NT2/D1 (cell line): ENCODE measurements at regions not wholly inside any gene's neighbourhood (a gene's known extent, or its start where the extent isn't known, plus 50 kb on each side); places are given as distances from the start of the nearest gene placed in this dataset.
A peak's percentile ranks its signal among the peaks of the same experiment; 100 is the strongest.

Experiments
- DNase-seq: peaks from one replicate; pipeline ENCODE4 v3.0.0-alpha.2; 2011; ENCODE audit warnings: low read depth, low spot score
- H3K27me3 ChIP-seq: 2 replicates; pipeline ENCODE4 v1.6.0; 2011; ENCODE audit warnings: mild to moderate bottlenecking; ENCODE audit not compliant: insufficient read length, insufficient read depth
- H3K36me3 ChIP-seq: 2 replicates; pipeline ENCODE4 v1.6.1; 2011; ENCODE audit warnings: mild to moderate bottlenecking, low read length, mixed read lengths; ENCODE audit not compliant: insufficient read depth, insufficient read length
- H3K4me1 ChIP-seq: 2 replicates; pipeline ENCODE4 v1.5.1; 2011; ENCODE audit not compliant: insufficient read depth, insufficient read length
- H3K4me3 ChIP-seq: 2 replicates; pipeline ENCODE4 v1.5.1; 2011; ENCODE audit warnings: low read depth; ENCODE audit not compliant: insufficient read length
- H3K9ac ChIP-seq: 2 replicates; pipeline ENCODE4 v1.6.0; 2011; ENCODE audit warnings: low read depth; ENCODE audit not compliant: insufficient read length
- H3K9me3 ChIP-seq: 2 replicates; pipeline ENCODE4 v1.5.1; 2011; ENCODE audit warnings: mild to moderate bottlenecking, low read length; ENCODE audit not compliant: insufficient read depth
- SUZ12 ChIP-seq: IDR thresholded peaks from 2 replicates; pipeline ENCODE4 v1.6.1; 2011; ENCODE audit not compliant: insufficient read length, insufficient read depth; ENCODE audit errors: extremely low read depth
- YY1 ChIP-seq: IDR thresholded peaks from 2 replicates; pipeline ENCODE4 v1.6.1; 2011; ENCODE audit not compliant: insufficient read length, insufficient read depth
- ZNF274 ChIP-seq: IDR thresholded peaks from 2 replicates; pipeline ENCODE4 v1.6.1; 2011; ENCODE audit warnings: mild to moderate bottlenecking, low read depth, low read length

DNA sequence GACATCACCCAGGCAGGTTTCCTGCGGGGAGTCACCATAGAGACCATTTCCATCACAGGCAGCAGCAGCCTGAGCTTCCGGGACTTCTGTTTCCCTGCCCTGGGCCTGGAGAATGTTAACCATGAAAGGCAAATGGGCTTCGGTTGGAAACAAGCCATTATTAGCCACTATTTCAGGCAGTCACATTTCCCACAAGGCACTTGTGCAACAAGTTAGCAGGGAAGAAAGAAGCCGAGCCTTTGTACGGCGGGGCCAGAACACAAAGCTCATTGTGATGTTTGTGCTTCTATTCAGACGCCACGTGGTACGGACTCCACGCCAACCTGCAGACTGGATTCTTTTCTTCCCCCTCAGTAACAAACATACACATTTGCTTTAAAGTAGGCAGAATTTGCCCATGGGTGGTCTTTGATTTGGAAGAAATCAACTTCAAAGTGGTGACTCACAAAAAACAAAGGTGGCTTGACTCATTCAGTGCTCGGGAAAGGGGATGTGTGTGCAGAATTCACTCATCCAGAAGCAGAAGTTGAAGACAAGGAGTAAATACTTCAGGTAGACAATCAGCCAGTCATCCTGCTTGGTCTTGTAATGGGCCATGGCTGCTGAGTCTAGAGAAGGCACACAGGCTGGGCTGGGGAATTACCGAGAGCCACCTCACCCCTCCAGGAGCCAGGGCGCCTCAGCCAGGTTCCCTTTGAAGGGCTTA, 154.2 kb upstream of the PRMT8 start:
- peak; percentile 84 for DNase-seq
- no peak overlapping the region for H3K4me3 ChIP-seq
- peaks cover 13% of the 10 kb centered on the region; the same call in 1 of the 2 replicates for H3K9me3 ChIP-seq
- H3K27me3 ChIP-seq, result no peaks in the 10 kb centered on the region
- TF ChIP-seq YY1, result no peak
- TF ChIP-seq SUZ12, result no peak
- no peak for TF ChIP-seq ZNF274
- H3K36me3 ChIP-seq, result no peaks in the 10 kb centered on the region
- peaks cover 8% of the 10 kb centered on the region for H3K4me1 ChIP-seq
- H3K9ac ChIP-seq, result no peak overlapping the region

- Histone ChIP-seq H3K9me3 (peaks cover 13% of the 10 kb centered on the region; the same call in 1 of the 2 replicates), H3K9ac (no peak overlapping the region), H3K4me3 (no peak overlapping the region), H3K27me3 (no peaks in the 10 kb centered on the region), H3K36me3 (no peaks in the 10 kb centered on the region), H3K4me1 (peaks cover 16% of the 10 kb centered on the region)
- DNase-seq, result no peak
- TF ChIP-seq SUZ12 (no peak), YY1 (no peak), ZNF274 (no peak)
Measured at GRCh38 chr12:3337944-3338343, 153.1 kb upstream of the PRMT8 start.

DNA sequence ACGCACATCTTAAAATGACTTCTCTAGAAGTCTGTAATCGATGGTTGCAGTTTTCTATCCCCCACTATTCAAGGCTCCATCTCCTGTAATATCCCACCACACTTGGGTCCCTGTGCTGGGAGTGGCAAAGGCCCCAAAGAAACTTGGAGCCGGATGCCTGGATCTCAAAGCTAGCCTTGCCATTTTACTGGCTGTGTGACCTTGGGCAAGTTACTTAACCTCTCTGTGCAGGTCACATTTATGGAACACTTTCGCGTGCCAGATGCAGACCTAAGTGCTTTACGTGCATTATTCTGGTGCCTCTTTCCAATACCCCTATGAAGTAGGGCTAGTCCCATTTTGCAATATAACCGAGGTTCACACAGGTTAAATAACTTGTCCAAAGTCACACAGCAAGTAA, 151.8 kb upstream of the PRMT8 start:
- peaks cover 18% of the 10 kb centered on the region for H3K4me1 ChIP-seq

DNA sequence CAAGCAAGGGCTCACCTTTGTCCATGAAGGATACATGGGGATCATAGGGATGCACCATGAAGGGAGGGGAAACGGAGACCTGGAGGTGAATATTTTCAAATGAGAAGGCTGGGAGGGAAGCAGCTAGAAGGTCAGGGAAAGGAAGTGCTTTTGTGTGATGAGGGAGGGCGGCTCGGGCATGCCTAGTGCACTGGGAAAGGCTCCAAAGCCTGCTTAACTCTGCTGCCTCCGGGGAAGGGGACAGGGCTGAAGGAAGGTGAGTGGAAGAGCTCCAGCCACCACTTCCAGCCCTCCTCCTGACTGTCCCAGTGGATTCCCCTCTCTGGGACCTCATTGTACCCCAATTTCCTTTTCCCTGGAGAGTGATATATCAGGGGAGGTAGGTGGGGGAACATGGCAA, 149.4 kb upstream of the PRMT8 start:
- peaks cover 13% of the 10 kb centered on the region; the same call in 1 of the 2 replicates for H3K9me3 ChIP-seq
- TF ChIP-seq ZNF274, result no peak
- TF ChIP-seq YY1, result no peak
- TF ChIP-seq SUZ12, result no peak
- no peak for DNase-seq
- H3K9ac ChIP-seq, result peak overlapping the region; percentile 14
- no peaks in the 10 kb centered on the region for H3K27me3 ChIP-seq
- no peaks in the 10 kb centered on the region for H3K36me3 ChIP-seq
- no peak overlapping the region for H3K4me3 ChIP-seq
- H3K4me1 ChIP-seq, result peaks cover 15% of the 10 kb centered on the region

More for the DNA sequence above, 151.8 kb upstream of the PRMT8 start:
- no peak overlapping the region for H3K9ac ChIP-seq
- H3K36me3 ChIP-seq, result no peaks in the 10 kb centered on the region
- no peak for DNase-seq
- no peak overlapping the region for H3K4me3 ChIP-seq
- peaks cover 13% of the 10 kb centered on the region; the same call in 1 of the 2 replicates for H3K9me3 ChIP-seq
- H3K27me3 ChIP-seq, result no peaks in the 10 kb centered on the region
- TF ChIP-seq ZNF274 (no peak), SUZ12 (no peak), YY1 (no peak)

GRCh38 chr12:3342051-3342450, 149.0 kb upstream of the PRMT8 start:
- H3K9ac ChIP-seq, result peak overlapping the region; percentile 14
- peak; percentile 76 for DNase-seq
- TF ChIP-seq YY1 (no peak), ZNF274 (no peak), SUZ12 (no peak)
- peaks cover 13% of the 10 kb centered on the region; the same call in 1 of the 2 replicates for H3K9me3 ChIP-seq
- no peaks in the 10 kb centered on the region for H3K36me3 ChIP-seq
- no peak overlapping the region for H3K4me3 ChIP-seq
- H3K27me3 ChIP-seq, result no peaks in the 10 kb centered on the region
- peaks cover 15% of the 10 kb centered on the region for H3K4me1 ChIP-seq

DNA sequence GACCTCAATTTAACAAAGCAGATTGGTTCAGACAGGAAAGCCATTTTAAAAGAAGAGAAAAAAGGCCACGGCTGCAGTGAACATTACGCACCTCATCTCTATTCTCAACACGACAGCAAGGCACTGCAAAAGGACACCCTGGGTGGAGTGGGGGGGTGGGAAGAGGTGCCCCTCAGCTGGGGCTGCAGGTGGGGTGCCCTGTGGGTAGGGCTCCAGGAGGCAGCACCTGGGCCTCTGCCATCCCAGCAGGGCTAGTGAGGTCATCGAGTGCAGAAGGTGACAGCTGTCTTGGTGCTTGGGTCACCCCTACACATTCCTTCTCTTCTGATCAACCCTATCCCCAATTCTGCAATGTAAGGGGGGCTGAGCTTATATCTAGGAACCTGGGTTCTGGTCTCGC, 142.9 kb upstream of the PRMT8 start:
- H3K9ac ChIP-seq, result no peak overlapping the region
- H3K9me3 ChIP-seq, result no peaks in the 10 kb centered on the region
- H3K4me1 ChIP-seq, result peaks cover 2% of the 10 kb centered on the region
- H3K4me3 ChIP-seq, result no peak overlapping the region
- peaks cover 4% of the 10 kb centered on the region for H3K27me3 ChIP-seq
- TF ChIP-seq SUZ12, result no peak
- TF ChIP-seq ZNF274, result no peak
- TF ChIP-seq YY1, result no peak
- DNase-seq, result no peak
- H3K36me3 ChIP-seq, result no peaks in the 10 kb centered on the region

DNA sequence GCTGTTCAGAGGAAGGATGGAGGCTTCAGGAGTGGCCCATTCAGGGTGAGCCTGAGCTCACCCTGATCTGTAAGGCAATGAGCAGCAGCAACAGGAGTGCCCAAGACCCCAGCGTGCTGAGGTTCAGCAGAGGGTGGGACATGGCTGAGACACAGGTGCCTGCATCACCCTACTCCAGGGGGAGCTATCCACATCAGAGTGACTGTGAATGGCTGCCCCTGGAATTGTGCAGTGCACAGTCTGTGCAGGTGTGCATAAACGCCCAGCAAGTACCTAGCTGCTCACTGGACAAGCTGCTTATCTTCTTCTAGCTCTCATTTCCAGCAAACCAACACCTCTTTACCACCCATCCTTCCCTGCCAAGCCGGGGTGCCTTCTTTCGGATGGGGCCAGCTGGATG, 140.6 kb upstream of the PRMT8 start:
- no peaks in the 10 kb centered on the region for H3K9me3 ChIP-seq
- H3K9ac ChIP-seq, result no peak overlapping the region
- no peak for DNase-seq
- no peaks in the 10 kb centered on the region for H3K36me3 ChIP-seq
- no peaks in the 10 kb centered on the region for H3K4me1 ChIP-seq
- H3K27me3 ChIP-seq, result peaks cover 7% of the 10 kb centered on the region
- no peak for TF ChIP-seq ZNF274
- no peak for TF ChIP-seq SUZ12
- no peak for TF ChIP-seq YY1
- H3K4me3 ChIP-seq, result no peak overlapping the region
